ENCODE measurements at regions not wholly inside any gene's neighbourhood (a gene's known extent, or its start where the extent isn't known, plus 50 kb on each side); places are given as distances from the start of the nearest gene placed in this dataset.
"Not testable (repeated sequence)": the region's sequence is repeated elsewhere in the genome, so short reads cannot be mapped to it uniquely, and the experiment has no call there.

GRCh38 chr12:34097213-34097612 lies 74.9 kb downstream of the ALG10 start:
- no peak for DNase-seq (ENCODE audit: low read depth in 1 of 2, low spot score in 1 of 2)

GRCh38 chr12:34105392-34105933 lies 83.2 kb downstream of the ALG10 start:
- no peak for DNase-seq (ENCODE audit: low read depth in 1 of 2, low spot score in 1 of 2)

GRCh38 chr12:34106172-34106571 lies 83.9 kb downstream of the ALG10 start:
- no peak for DNase-seq (ENCODE audit: low read depth in 1 of 2, low spot score in 1 of 2)

DNA sequence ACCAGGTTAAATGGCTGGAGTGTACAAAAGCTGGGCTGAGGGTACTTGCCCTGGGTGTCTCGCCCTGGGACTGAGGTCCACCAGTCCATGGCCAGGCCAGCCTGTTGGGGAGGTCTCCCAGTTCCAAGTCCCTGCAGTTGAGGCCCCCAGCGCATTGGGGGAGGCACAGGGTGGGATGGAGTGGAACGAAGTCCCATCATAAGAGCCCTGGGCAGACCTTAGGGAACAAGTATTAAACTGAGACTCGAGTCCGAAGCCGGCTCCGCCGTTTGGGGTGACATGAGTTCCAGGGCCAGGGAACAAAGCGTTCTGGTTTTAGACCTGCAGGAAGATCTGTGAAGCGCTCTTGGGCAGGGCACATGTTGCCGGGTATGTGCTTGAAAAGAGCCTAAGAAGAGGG lies 84.7 kb downstream of the ALG10 start:
- DNase-seq (ENCODE audit: low read depth in 1 of 2, low spot score in 1 of 2), result no peak

DNA sequence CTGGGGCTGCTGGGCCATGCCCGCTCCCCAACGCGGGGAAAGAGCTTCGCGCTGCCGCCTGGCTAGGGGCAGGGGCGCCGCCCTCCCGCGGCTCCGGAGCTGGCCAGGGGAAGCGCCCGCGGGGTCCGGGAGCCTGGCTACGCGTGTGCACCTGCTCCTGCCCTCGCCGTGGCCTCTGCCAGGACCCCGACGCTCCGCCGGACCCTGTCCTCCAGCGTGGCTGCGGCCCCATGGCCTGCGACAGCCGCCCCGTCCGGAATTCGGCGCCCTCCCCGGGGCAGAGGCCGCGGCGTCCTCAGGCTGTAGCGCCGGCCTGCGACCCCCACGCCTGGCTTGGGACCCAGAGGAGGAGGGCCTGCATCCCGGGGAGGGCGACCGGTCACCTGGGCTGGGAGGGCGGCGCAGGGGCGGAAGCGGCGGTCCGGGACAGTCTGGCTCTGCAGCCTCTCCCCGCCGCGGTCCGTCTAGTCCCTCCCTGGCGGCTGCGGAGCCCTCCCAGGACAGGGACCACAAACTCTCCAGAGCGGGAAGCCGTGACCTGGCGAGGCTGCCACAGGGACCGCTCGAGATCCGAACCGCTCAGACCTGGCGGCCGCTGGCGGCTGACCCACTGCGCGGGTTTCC lies 85.6 kb downstream of the ALG10 start:
- DNase-seq (ENCODE audit: low read depth in 1 of 2, low spot score in 1 of 2), result no peak

DNA sequence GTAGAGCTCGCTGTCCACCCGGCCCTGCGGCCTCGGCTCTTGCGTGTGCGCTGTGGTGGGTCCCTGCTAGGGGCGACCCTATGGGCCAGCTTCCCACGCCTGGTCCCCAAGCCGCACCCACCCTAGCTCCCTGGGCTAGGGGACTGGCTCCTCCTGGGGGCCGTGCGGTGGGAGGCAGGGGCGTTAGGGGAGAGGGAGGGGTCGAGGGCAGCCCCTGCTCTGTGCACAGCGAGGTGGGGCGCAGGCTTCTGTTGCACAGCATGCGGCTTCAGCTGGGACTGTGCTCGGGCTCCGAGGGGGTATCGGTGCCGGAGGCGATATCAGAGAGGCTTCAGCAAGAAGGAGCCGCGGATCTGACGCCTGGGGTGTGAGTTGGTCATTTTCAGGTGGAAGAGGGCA lies 86.1 kb downstream of the ALG10 start:
- DNase-seq (ENCODE audit: low read depth in 1 of 2, low spot score in 1 of 2), result no peak

GRCh38 chr12:34108967-34109366 lies 86.7 kb downstream of the ALG10 start:
- no peak for DNase-seq (ENCODE audit: low read depth in 1 of 2, low spot score in 1 of 2)

- DNase-seq (ENCODE audit: low read depth in 1 of 2, low spot score in 1 of 2), result no peak
Measured at GRCh38 chr12:34109390-34109789, 87.1 kb downstream of the ALG10 start.

DNA sequence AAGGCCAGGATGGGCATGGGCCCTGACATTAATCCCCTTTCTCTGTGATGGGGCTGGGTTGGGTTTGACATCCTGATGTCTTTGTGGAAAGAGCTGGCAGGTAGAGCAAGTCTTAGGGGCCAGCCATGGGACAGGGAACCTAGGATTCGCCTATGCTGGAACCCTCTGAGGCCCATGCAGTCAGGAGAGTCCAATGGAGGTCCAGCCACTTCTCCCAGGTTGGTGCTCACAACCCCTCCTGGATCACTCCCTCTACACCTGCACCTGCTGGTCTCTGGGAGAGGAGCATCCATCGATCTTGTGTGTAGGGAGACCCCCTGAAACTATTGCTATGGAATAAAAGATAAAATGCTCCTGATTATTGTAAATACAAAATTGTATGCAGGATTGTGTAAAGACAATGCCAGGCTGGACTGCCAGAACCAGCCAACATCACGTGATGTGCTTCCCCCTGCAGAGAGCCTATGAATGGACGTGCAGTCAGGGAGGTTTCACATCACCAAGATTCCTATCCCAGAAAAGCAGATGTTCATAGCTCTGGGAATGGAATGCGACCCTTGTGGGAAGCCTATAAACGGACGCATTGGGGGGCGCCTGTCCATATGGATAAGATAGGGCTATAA lies 87.7 kb downstream of the ALG10 start:
- DNase-seq (ENCODE audit: low read depth in 1 of 2, low spot score in 1 of 2), result not testable (repeated sequence)

DNA sequence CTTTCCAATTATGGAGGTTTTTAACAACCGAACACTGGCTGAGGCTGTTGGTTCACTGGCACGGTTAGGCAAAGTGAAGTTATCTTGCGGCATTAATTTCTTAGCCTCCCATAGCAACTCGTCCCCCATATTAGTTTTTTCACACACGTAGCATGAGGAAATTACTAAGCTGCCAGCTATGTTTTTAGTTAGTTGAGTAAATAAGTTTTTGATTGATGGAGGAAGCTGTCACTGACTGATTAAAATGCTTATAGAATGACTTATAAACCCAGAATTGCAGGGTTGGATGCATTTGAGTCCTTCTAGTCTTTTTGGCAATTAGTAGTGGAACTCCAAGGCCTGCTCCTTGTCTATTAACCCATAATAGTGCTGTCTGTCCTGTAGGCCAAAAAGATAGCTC lies 97.1 kb downstream of the ALG10 start:
- DNase-seq (ENCODE audit: low read depth in 1 of 2, low spot score in 1 of 2), result no peak

DNA sequence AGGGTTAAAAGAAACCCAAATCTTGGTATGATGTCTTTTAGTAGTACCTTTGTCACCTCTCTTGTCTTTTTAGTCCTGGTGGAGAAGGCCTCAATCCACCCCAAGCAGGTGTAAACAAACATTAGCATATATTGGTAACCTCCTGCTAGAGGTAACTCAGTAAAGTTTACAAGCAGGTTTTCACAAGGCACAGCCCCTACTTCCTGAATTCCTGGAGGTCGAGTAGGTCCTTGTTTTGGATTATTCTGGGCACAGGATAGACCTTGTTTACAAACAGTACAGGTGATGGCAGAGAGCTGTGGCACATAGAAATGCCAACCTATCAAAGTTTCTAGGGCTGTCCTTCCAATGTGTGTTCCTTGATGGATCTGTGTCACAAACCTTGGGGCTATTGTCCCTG lies 99.1 kb downstream of the ALG10 start:
- DNase-seq (ENCODE audit: low read depth in 1 of 2, low spot score in 1 of 2), result no peak

- not testable (repeated sequence) for DNase-seq (ENCODE audit: low read depth in 1 of 2, low spot score in 1 of 2)
Measured at GRCh38 chr12:34123092-34123491, 100.8 kb downstream of the ALG10 start.

DNA sequence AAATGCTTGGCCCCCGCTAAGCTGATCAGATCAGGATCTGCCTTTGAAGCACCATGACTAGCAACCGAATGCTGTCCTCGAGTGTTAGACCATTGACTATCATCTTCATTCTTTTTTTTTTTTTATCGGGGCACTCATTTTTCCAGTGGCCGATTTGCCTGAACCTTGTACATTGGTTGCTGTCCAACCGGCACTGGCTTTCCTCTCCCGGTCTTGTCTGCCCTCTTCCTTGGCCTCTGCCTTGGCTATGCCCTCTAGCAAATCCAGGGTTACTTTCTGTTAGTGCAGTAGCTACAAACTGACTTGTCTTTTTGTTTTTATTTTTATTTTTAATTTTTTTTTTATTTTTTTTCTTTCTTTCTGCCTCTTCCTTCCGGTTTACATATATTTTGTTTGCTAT lies 102.3 kb downstream of the ALG10 start:
- DNase-seq (ENCODE audit: low read depth in 1 of 2, low spot score in 1 of 2), result no peak

DNA sequence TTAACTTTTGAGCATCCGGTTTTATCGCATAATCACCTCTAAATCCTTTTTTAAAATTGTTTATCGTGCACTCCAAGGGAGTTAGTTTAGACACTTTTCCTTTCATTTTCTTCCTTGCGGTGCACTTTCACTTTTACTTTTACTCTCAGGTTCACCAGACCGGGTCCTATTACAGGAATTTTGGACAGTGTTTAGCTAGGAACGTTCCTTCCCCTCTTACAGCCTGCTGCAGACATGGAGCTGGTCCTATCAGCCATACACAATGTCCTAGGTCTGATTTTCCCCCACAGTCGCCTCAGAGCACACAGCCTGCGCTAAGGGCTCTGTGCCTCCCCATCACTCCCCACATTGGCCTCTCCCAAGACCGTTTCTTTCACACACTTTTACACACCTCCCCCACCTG lies 103.9 kb downstream of the ALG10 start:
- DNase-seq (ENCODE audit: low read depth in 1 of 2, low spot score in 1 of 2), result no peak

DNA sequence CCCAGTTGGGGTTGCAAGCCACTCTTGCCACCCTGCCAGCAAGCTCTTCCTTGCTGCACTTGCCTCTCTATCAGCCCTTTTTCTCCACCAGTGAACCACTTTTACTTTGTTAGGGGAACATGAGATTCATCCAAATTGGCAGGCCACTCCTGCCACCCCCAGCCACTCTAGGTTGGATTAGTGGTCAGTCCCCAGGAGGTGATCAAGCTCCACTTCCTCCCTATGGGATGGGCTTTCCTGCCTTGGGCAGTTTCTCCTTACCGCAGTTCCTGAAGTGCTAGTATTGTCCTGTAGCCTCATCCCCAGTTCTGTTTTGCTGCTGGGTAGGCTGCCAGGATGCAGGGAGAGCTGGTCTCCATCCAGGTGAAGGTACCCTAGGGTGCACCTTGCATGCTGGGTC lies 104.5 kb downstream of the ALG10 start:
- no peak for DNase-seq (ENCODE audit: low read depth in 1 of 2, low spot score in 1 of 2)

DNA sequence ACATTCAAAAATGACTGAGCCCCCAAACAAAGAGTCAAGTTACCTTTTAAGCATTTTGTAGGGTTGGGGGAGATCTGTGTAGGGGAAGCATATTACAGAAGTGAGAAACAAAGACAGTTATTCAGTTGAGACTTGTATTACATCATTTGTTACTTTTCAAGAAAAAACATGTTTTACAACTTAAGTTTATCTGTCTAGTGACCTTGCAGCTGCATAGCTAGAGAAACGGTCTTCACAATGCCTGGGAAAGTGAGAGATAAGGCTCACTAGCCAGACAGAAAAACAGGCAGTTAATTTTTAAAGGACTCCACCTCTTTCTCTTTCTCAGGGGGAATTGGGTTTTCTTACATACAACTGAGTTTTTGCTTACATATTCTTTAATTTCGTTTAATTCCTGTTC lies 105.1 kb downstream of the ALG10 start:
- DNase-seq (ENCODE audit: low read depth in 1 of 2, low spot score in 1 of 2), result not testable (repeated sequence)

DNA sequence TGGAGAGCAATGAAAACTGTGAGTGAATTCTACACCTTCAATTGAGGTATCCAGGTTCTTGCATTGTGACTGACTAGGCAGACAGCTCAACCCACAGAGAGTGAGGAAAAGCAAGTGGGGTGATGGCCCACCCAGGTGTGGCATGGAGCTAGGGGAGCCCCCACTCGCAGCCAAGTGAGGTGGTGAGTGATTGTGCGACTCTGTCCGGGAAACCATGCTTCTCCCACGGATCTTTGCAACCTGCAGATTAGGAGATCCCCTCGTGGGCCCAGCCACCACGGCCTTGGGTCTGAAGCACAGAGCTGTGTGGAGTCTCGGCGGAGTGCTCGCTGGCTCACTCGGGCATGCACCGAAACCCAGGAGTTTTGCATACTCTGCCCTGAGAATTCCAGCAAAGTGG lies 120.1 kb downstream of the ALG10 start:
- no peak for DNase-seq (ENCODE audit: low read depth in 1 of 2, low spot score in 1 of 2)

GRCh38 chr12:34151019-34151418 lies 128.7 kb downstream of the ALG10 start:
- no peak for DNase-seq (ENCODE audit: low read depth in 1 of 2, low spot score in 1 of 2)

DNA sequence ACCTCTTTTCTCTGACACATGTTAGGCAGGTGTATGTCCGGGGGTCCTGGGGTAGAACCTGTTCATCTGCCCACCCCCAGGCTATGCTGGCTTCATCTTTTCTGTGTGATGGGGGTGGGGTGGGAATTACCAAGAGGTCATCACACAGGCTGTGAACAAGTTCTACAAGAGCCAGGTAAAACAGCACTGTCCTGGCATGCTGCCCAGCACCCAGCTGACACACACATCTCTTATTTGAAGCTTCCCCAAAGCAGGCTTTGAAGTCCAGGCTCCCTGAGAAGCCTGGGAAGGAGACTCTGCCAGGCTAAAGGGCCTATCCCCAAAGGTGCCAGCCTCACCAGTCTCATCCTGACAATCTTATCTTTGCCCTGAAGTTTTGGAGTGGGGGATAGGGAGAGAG lies 141.1 kb downstream of the ALG10 start:
- DNase-seq (ENCODE audit: low read depth in 1 of 2, low spot score in 1 of 2), result no peak

GRCh38 chr12:34166427-34167060 lies 144.2 kb downstream of the ALG10 start:
- DNase-seq (ENCODE audit: low read depth in 1 of 2, low spot score in 1 of 2), result no peak

DNA sequence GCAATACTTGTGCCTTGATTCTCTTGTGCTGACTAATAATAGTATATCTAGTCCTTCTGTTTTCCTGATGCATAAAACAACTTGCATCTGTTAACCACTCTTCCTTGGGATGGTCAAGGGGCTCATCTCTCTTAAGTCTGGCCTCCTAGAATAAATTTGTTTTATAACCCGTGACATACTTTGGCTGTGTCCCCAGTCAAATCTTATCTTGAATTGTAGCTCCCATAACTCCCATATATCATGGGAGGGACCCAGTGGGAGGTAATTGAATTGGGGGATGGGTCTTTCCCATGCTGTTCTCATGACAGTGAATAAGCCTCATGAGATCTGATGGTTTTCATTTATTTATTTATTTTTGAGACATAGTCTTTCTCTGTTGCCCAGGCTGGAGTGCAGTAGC lies 146.2 kb downstream of the ALG10 start:
- not testable (repeated sequence) for DNase-seq (ENCODE audit: low read depth in 1 of 2, low spot score in 1 of 2)

- no peak for DNase-seq (ENCODE audit: low read depth in 1 of 2, low spot score in 1 of 2)
Measured at GRCh38 chr12:34186492-34186891, 164.2 kb downstream of the ALG10 start.

- no peak for DNase-seq (ENCODE audit: low read depth in 1 of 2, low spot score in 1 of 2)
Measured at GRCh38 chr12:34188974-34189373, 166.7 kb downstream of the ALG10 start.

Measured in stimulated activated CD4-positive, alpha-beta T cell treated with anti-CD3 and anti-CD28 coated beads, Interleukin-15, amount 100 ng/mL, for 1 hour (primary cell).